HFFc6 (cell line): ENCODE measurements at regions not wholly inside any gene's neighbourhood (a gene's known extent, or its start where the extent isn't known, plus 50 kb on each side); places are given as distances from the start of the nearest gene placed in this dataset.

ENCODE experiments used
- DNase-seq: peaks from one replicate; pipeline ENCODE4 v3.0.0-alpha.2; 2018
- H3K27ac Mint-ChIP-seq: 2 replicates; pipeline ENCODE4 v1.8.0; 2020; ENCODE audit warnings: mild to moderate bottlenecking, mixed read lengths
- H3K27me3 Mint-ChIP-seq: 2 replicates; pipeline ENCODE4 v1.8.0; 2021; ENCODE audit warnings: mild to moderate bottlenecking, moderate library complexity, mixed read lengths; ENCODE audit not compliant: insufficient read depth
- H3K36me3 Mint-ChIP-seq: 2 replicates; pipeline ENCODE4 v1.8.0; 2021; ENCODE audit warnings: low read depth, mixed read lengths
- H3K4me1 Mint-ChIP-seq: 2 replicates; pipeline ENCODE4 v1.8.0; 2020; ENCODE audit warnings: low read depth, mixed read lengths
- H3K4me3 Mint-ChIP-seq: 2 replicates; pipeline ENCODE4 v1.8.0; 2020; ENCODE audit warnings: mild to moderate bottlenecking, moderate library complexity, mixed read lengths
- H3K9me3 Mint-ChIP-seq: 2 replicates; pipeline ENCODE4 v1.8.0; 2020; ENCODE audit warnings: mild to moderate bottlenecking, mixed read lengths
- CTCF ChIP-seq: fragments of 200-600 bp; sonication (generic); IDR thresholded peaks from 2 replicates; pipeline ENCODE4 v1.5.0; 2021; ENCODE audit warnings: antibody characterized with exemption, mild to moderate bottlenecking

GRCh38 chr2:199707593-199708185 lies 143.3 kb downstream of the FTCDNL1 start:
- Mint-ChIP-seq H3K27me3 (no peaks in the 10 kb centered on the region), H3K27ac (no peak overlapping the region), H3K4me1 (no peaks in the 10 kb centered on the region), H3K36me3 (no peaks in the 10 kb centered on the region), H3K4me3 (no peak overlapping the region), H3K9me3 (peaks cover 34% of the 10 kb centered on the region)
- DNase-seq = no peak
- TF ChIP-seq CTCF = no peak

GRCh38 chr2:199705538-199705937 lies 145.5 kb downstream of the FTCDNL1 start:
- Mint-ChIP-seq H3K4me1 (no peaks in the 10 kb centered on the region), H3K27me3 (no peaks in the 10 kb centered on the region), H3K27ac (no peak overlapping the region), H3K4me3 (no peak overlapping the region), H3K36me3 (no peaks in the 10 kb centered on the region), H3K9me3 (peaks cover 27% of the 10 kb centered on the region)
- TF ChIP-seq CTCF = no peak
- no peak for DNase-seq

GRCh38 chr2:199704358-199705238 lies 146.4 kb downstream of the FTCDNL1 start:
- TF ChIP-seq CTCF = peak; percentile 54; the same call in 1 of the 2 replicates
- Mint-ChIP-seq H3K9me3 (peaks cover 21% of the 10 kb centered on the region), H3K4me3 (no peak overlapping the region), H3K27ac (no peak overlapping the region), H3K36me3 (no peaks in the 10 kb centered on the region), H3K27me3 (no peaks in the 10 kb centered on the region), H3K4me1 (no peaks in the 10 kb centered on the region)
- no peak for DNase-seq

- H3K9me3 Mint-ChIP-seq = peaks cover 21% of the 10 kb centered on the region
- no peaks in the 10 kb centered on the region; the same call in 1 of the 2 replicates for H3K27me3 Mint-ChIP-seq
- no peaks in the 10 kb centered on the region for H3K4me1 Mint-ChIP-seq
- no peak for DNase-seq
- H3K36me3 Mint-ChIP-seq = no peaks in the 10 kb centered on the region
- no peak overlapping the region for H3K4me3 Mint-ChIP-seq
- H3K27ac Mint-ChIP-seq = no peak overlapping the region
- TF ChIP-seq CTCF = no peak
Measured at GRCh38 chr2:199703199-199703598, 147.8 kb downstream of the FTCDNL1 start.

GRCh38 chr2:199697469-199697868 lies 153.5 kb downstream of the FTCDNL1 start:
- Mint-ChIP-seq H3K36me3 (0 out of 2 replicates have a peak, but pooled peaks cover 4% of the 10 kb centered on the region), H3K9me3 (peaks cover 32% of the 10 kb centered on the region), H3K4me1 (no peaks in the 10 kb centered on the region), H3K27ac (no peak overlapping the region), H3K4me3 (no peak overlapping the region), H3K27me3 (no peaks in the 10 kb centered on the region; the same call in none of the 2 replicates)
- no peak for TF ChIP-seq CTCF
- no peak for DNase-seq
